HG03460 (cell line): ENCODE measurements at regions not wholly inside any gene's neighbourhood (a gene's known extent, or its start where the extent isn't known, plus 50 kb on each side); places are given as distances from the start of the nearest gene placed in this dataset.

Experiments used
- ATAC-seq: cut with Tn5 transposase; IDR thresholded peaks from one replicate; pipeline ENCODE4 v1.9.1; 2021; ENCODE audit not compliant: unreplicated experiment

- ATAC-seq = no peak
Observed at GRCh38 chr1:71269179-71269578, 188.3 kb upstream of the ZRANB2 start.

GRCh38 chr1:71267220-71267619 lies 186.4 kb upstream of the ZRANB2 start:
- ATAC-seq = no peak

- no peak for ATAC-seq
Observed at GRCh38 chr1:71264039-71264438, 183.2 kb upstream of the ZRANB2 start.

GRCh38 chr1:71262970-71263369 lies 182.1 kb upstream of the ZRANB2 start:
- ATAC-seq = no peak

GRCh38 chr1:71252900-71253299 lies 172.1 kb upstream of the ZRANB2 start:
- ATAC-seq = no peak

GRCh38 chr1:71245246-71245645 lies 164.4 kb upstream of the ZRANB2 start:
- ATAC-seq = no peak

GRCh38 chr1:71242239-71242638 lies 161.4 kb upstream of the ZRANB2 start:
- ATAC-seq = no peak

- ATAC-seq = no peak
Observed at GRCh38 chr1:71240656-71241055, 159.8 kb upstream of the ZRANB2 start.

- ATAC-seq = no peak
Observed at GRCh38 chr1:71236503-71236902, 155.7 kb upstream of the ZRANB2 start.

- ATAC-seq = no peak
Observed at GRCh38 chr1:71233645-71234044, 152.8 kb upstream of the ZRANB2 start.

GRCh38 chr1:71232786-71233185 lies 152.0 kb upstream of the ZRANB2 start:
- ATAC-seq = no peak

- no peak for ATAC-seq
Observed at GRCh38 chr1:71232166-71232763, 151.4 kb upstream of the ZRANB2 start.

GRCh38 chr1:71231751-71232150 lies 150.9 kb upstream of the ZRANB2 start:
- ATAC-seq = no peak

- no peak for ATAC-seq
Observed at GRCh38 chr1:71228742-71229365, 148.0 kb upstream of the ZRANB2 start.

GRCh38 chr1:71228241-71228640 lies 147.4 kb upstream of the ZRANB2 start:
- ATAC-seq = no peak

- ATAC-seq = no peak
Observed at GRCh38 chr1:71224741-71225377, 144.0 kb upstream of the ZRANB2 start.

GRCh38 chr1:71223641-71224340 lies 143.0 kb upstream of the ZRANB2 start:
- ATAC-seq = no peak

- no peak for ATAC-seq
Observed at GRCh38 chr1:71222668-71223067, 141.8 kb upstream of the ZRANB2 start.

- ATAC-seq = no peak
Observed at GRCh38 chr1:71210718-71211117, 129.9 kb upstream of the ZRANB2 start.

GRCh38 chr1:71203241-71203640 lies 122.4 kb upstream of the ZRANB2 start:
- no peak for ATAC-seq

GRCh38 chr1:71200503-71200902 lies 119.7 kb upstream of the ZRANB2 start:
- ATAC-seq = no peak

- no peak for ATAC-seq
Observed at GRCh38 chr1:71196685-71197084, 115.8 kb upstream of the ZRANB2 start.
